ENCODE measurements at regions not wholly inside any gene's neighbourhood (a gene's known extent, or its start where the extent isn't known, plus 50 kb on each side); places are given as distances from the start of the nearest gene placed in this dataset.
A peak's percentile ranks its signal among the peaks of the same experiment; 100 is the strongest.
"Not testable (repeated sequence)": the region's sequence is repeated elsewhere in the genome, so short reads cannot be mapped to it uniquely, and the experiment has no call there.

GRCh38 chr6:15137086-15137485 lies 108.8 kb upstream of the JARID2 start:
- no peak overlapping the region for H3K4me3 Mint-ChIP-seq
- H3K9me3 Mint-ChIP-seq, result no peaks in the 10 kb centered on the region
- peak; percentile 50 to 85 for ATAC-seq (replicated peaks in 1 of 2)
- no peaks in the 10 kb centered on the region for H3K36me3 Mint-ChIP-seq (ENCODE audit: insufficient read depth in 2 of 2)
- no peaks in the 10 kb centered on the region for H3K27me3 Mint-ChIP-seq (ENCODE audit: low read depth)
- DNase-seq, result no peak
- no peak overlapping the region for H3K27ac Mint-ChIP-seq
- H3K4me1 Mint-ChIP-seq (ENCODE audit: low read depth), result peaks cover 27% of the 10 kb centered on the region

GRCh38 chr6:15143086-15143485 lies 102.8 kb upstream of the JARID2 start:
- Mint-ChIP-seq H3K27ac (no peak overlapping the region), H3K36me3 (ENCODE audit: insufficient read depth in 2 of 2) (no peaks in the 10 kb centered on the region), H3K9me3 (no peaks in the 10 kb centered on the region), H3K27me3 (ENCODE audit: low read depth) (peaks cover 5% of the 10 kb centered on the region), H3K4me3 (no peak overlapping the region), H3K4me1 (ENCODE audit: low read depth) (peaks cover 10% of the 10 kb centered on the region)
- ATAC-seq (replicated peaks in 1 of 2), result no peak
- DNase-seq, result no peak

GRCh38 chr6:15143540-15143939 lies 102.3 kb upstream of the JARID2 start:
- H3K27me3 Mint-ChIP-seq (ENCODE audit: low read depth), result peaks cover 5% of the 10 kb centered on the region
- no peaks in the 10 kb centered on the region for H3K9me3 Mint-ChIP-seq
- ATAC-seq (replicated peaks in 1 of 2) (no peak), DNase-seq (no peak)
- peaks cover 12% of the 10 kb centered on the region for H3K4me1 Mint-ChIP-seq (ENCODE audit: low read depth)
- no peak overlapping the region for H3K4me3 Mint-ChIP-seq
- H3K36me3 Mint-ChIP-seq (ENCODE audit: insufficient read depth in 2 of 2), result no peaks in the 10 kb centered on the region
- H3K27ac Mint-ChIP-seq, result no peak overlapping the region

- no peak for ATAC-seq (replicated peaks in 1 of 2)
- Mint-ChIP-seq H3K4me3 (no peak overlapping the region), H3K36me3 (ENCODE audit: insufficient read depth in 2 of 2) (no peaks in the 10 kb centered on the region)
Measured at GRCh38 chr6:15145821-15146220, 100.0 kb upstream of the JARID2 start.

GRCh38 chr6:15147827-15148226 lies 98.0 kb upstream of the JARID2 start:
- Mint-ChIP-seq H3K27me3 (ENCODE audit: low read depth) (peaks cover 4% of the 10 kb centered on the region), H3K4me1 (ENCODE audit: low read depth) (peaks cover 19% of the 10 kb centered on the region), H3K27ac (no peak overlapping the region), H3K4me3 (no peak overlapping the region), H3K36me3 (ENCODE audit: insufficient read depth in 2 of 2) (no peaks in the 10 kb centered on the region), H3K9me3 (no peaks in the 10 kb centered on the region)
- ATAC-seq (replicated peaks in 1 of 2) (no peak), DNase-seq (no peak)

More at GRCh38 chr6:15145821-15146220, 100.0 kb upstream of the JARID2 start:
- Mint-ChIP-seq H3K27me3 (ENCODE audit: low read depth) (peaks cover 5% of the 10 kb centered on the region), H3K9me3 (no peaks in the 10 kb centered on the region), H3K27ac (no peak overlapping the region), H3K4me1 (ENCODE audit: low read depth) (peaks cover 20% of the 10 kb centered on the region)
- DNase-seq, result no peak

- Mint-ChIP-seq H3K4me1 (ENCODE audit: low read depth) (peaks cover 16% of the 10 kb centered on the region), H3K36me3 (ENCODE audit: insufficient read depth in 2 of 2) (no peaks in the 10 kb centered on the region), H3K27ac (no peak overlapping the region), H3K4me3 (no peak overlapping the region), H3K9me3 (no peaks in the 10 kb centered on the region), H3K27me3 (ENCODE audit: low read depth) (no peaks in the 10 kb centered on the region)
- ATAC-seq (replicated peaks in 1 of 2) (peak; percentile 58 to 71), DNase-seq (no peak)
Measured at GRCh38 chr6:15148356-15148946, 97.4 kb upstream of the JARID2 start.

- ATAC-seq (replicated peaks in 1 of 2) (no peak), DNase-seq (no peak)
- no peak overlapping the region for H3K27ac Mint-ChIP-seq
- no peaks in the 10 kb centered on the region for H3K9me3 Mint-ChIP-seq
- no peaks in the 10 kb centered on the region for H3K27me3 Mint-ChIP-seq (ENCODE audit: low read depth)
- H3K4me1 Mint-ChIP-seq (ENCODE audit: low read depth), result peaks cover 10% of the 10 kb centered on the region
- H3K36me3 Mint-ChIP-seq (ENCODE audit: insufficient read depth in 2 of 2), result no peaks in the 10 kb centered on the region
- no peak overlapping the region for H3K4me3 Mint-ChIP-seq
Measured at GRCh38 chr6:15150207-15150606, 95.7 kb upstream of the JARID2 start.

GRCh38 chr6:15152700-15153099 lies 93.2 kb upstream of the JARID2 start:
- Mint-ChIP-seq H3K4me3 (no peak overlapping the region), H3K4me1 (ENCODE audit: low read depth) (peaks cover 10% of the 10 kb centered on the region), H3K36me3 (ENCODE audit: insufficient read depth in 2 of 2) (no peaks in the 10 kb centered on the region), H3K9me3 (no peaks in the 10 kb centered on the region), H3K27ac (no peak overlapping the region), H3K27me3 (ENCODE audit: low read depth) (no peaks in the 10 kb centered on the region)
- ATAC-seq (replicated peaks in 1 of 2) (no peak), DNase-seq (no peak)

- ATAC-seq (replicated peaks in 1 of 2) (no peak), DNase-seq (no peak)
- Mint-ChIP-seq H3K27me3 (ENCODE audit: low read depth) (no peaks in the 10 kb centered on the region), H3K27ac (no peak overlapping the region), H3K4me3 (no peak overlapping the region), H3K9me3 (no peaks in the 10 kb centered on the region), H3K36me3 (ENCODE audit: insufficient read depth in 2 of 2) (no peaks in the 10 kb centered on the region), H3K4me1 (ENCODE audit: low read depth) (peaks cover 10% of the 10 kb centered on the region)
Measured at GRCh38 chr6:15153191-15153590, 92.7 kb upstream of the JARID2 start.

- H3K4me1 Mint-ChIP-seq (ENCODE audit: low read depth), result no peaks in the 10 kb centered on the region
- no peak for DNase-seq
- H3K9me3 Mint-ChIP-seq, result no peaks in the 10 kb centered on the region
- no peaks in the 10 kb centered on the region for H3K36me3 Mint-ChIP-seq (ENCODE audit: insufficient read depth in 2 of 2)
- no peak overlapping the region for H3K4me3 Mint-ChIP-seq
- no peak for ATAC-seq (replicated peaks in 1 of 2)
- H3K27ac Mint-ChIP-seq, result no peak overlapping the region
- no peaks in the 10 kb centered on the region for H3K27me3 Mint-ChIP-seq (ENCODE audit: low read depth)
Measured at GRCh38 chr6:15157479-15157878, 88.4 kb upstream of the JARID2 start.

GRCh38 chr6:15158821-15159619 lies 86.8 kb upstream of the JARID2 start:
- no peak for DNase-seq

GRCh38 chr6:15160812-15161211 lies 85.1 kb upstream of the JARID2 start:
- no peak overlapping the region for H3K27ac Mint-ChIP-seq
- H3K36me3 Mint-ChIP-seq (ENCODE audit: insufficient read depth in 2 of 2), result no peaks in the 10 kb centered on the region
- DNase-seq (no peak), ATAC-seq (replicated peaks in 1 of 2) (no peak)
- no peaks in the 10 kb centered on the region for H3K9me3 Mint-ChIP-seq
- H3K4me1 Mint-ChIP-seq (ENCODE audit: low read depth), result no peaks in the 10 kb centered on the region
- no peaks in the 10 kb centered on the region for H3K27me3 Mint-ChIP-seq (ENCODE audit: low read depth)
- no peak overlapping the region for H3K4me3 Mint-ChIP-seq

More at GRCh38 chr6:15158821-15159619, 86.8 kb upstream of the JARID2 start:
- no peaks in the 10 kb centered on the region for H3K9me3 Mint-ChIP-seq
- no peak overlapping the region for H3K27ac Mint-ChIP-seq
- H3K4me3 Mint-ChIP-seq, result no peak overlapping the region
- no peak for ATAC-seq (replicated peaks in 1 of 2)
- no peaks in the 10 kb centered on the region for H3K4me1 Mint-ChIP-seq (ENCODE audit: low read depth)
- no peaks in the 10 kb centered on the region for H3K36me3 Mint-ChIP-seq (ENCODE audit: insufficient read depth in 2 of 2)
- H3K27me3 Mint-ChIP-seq (ENCODE audit: low read depth), result no peaks in the 10 kb centered on the region

GRCh38 chr6:15164855-15165254 lies 81.0 kb upstream of the JARID2 start:
- H3K36me3 Mint-ChIP-seq (ENCODE audit: insufficient read depth in 2 of 2); H3K4me3 Mint-ChIP-seq; ATAC-seq (replicated peaks in 1 of 2); H3K4me1 Mint-ChIP-seq (ENCODE audit: low read depth); H3K27me3 Mint-ChIP-seq (ENCODE audit: low read depth); H3K9me3 Mint-ChIP-seq; DNase-seq; H3K27ac Mint-ChIP-seq: not testable (repeated sequence)

- no peak for ATAC-seq (replicated peaks in 1 of 2)
- Mint-ChIP-seq H3K27me3 (ENCODE audit: low read depth) (no peaks in the 10 kb centered on the region), H3K4me3 (no peak overlapping the region)
Measured at GRCh38 chr6:15166121-15166520, 79.7 kb upstream of the JARID2 start.

More at GRCh38 chr6:15166121-15166520, 79.7 kb upstream of the JARID2 start:
- no peak for DNase-seq
- Mint-ChIP-seq H3K9me3 (no peaks in the 10 kb centered on the region), H3K27ac (no peak overlapping the region), H3K36me3 (ENCODE audit: insufficient read depth in 2 of 2) (no peaks in the 10 kb centered on the region), H3K4me1 (ENCODE audit: low read depth) (no peaks in the 10 kb centered on the region)

All from activated T-cell treated with anti-CD3 and anti-CD28 coated beads, Interleukin-2, amount 50 U/mL, for 72 hours (primary cell).